ENCODE measurements at regions not wholly inside any gene's neighbourhood (a gene's known extent, or its start where the extent isn't known, plus 50 kb on each side); places are given as distances from the start of the nearest gene placed in this dataset.
"Not testable (repeated sequence)": the region's sequence is repeated elsewhere in the genome, so short reads cannot be mapped to it uniquely, and the experiment has no call there.

DNA sequence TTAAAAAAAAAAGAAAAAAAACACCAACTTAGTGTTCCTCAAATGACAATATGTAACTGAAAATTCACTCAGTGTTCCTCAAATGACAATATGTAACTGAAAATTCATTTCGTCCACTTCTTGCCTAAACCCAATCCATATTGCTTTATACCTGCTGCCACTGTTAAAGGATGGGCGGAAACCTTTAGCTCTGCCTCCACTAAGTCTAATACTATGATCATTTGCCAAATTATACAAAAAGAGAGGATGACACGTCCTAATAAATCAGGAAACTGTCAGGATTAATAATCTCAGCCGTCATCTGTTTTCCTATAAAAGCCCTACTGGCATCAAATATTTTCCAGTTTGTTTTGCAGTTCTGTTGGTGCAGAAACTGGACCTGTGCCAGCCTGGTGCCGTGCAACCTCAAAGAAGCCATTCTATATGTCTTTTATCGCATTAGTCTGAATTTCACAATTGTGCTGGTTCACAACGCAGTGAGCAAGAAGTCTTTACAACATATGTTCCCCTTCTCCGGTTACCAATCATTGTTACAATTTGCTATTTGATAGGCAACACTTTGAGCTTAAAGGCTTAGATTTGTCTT, 160.4 kb upstream of the KCNH8 start:
- no peak for FAIRE-seq

DNA sequence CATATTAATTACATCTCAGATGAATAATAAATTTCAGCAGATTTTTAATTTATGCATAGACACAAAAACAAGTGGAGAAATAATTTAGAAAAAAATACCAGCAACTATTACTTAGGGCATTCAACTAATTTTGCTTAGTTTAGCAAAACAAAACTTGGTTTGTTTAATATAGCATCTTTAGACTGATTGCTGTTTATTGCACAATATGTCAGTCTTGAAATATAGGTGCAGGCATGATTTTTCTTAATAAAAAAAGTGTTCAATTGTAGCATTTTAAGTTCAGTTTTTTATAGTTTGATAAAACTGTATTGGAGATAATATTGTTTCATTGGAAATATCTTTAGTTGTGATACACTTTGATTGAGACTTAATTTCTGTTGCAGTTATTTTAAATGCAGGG, 161.2 kb upstream of the KCNH8 start:
- FAIRE-seq = no peak

DNA sequence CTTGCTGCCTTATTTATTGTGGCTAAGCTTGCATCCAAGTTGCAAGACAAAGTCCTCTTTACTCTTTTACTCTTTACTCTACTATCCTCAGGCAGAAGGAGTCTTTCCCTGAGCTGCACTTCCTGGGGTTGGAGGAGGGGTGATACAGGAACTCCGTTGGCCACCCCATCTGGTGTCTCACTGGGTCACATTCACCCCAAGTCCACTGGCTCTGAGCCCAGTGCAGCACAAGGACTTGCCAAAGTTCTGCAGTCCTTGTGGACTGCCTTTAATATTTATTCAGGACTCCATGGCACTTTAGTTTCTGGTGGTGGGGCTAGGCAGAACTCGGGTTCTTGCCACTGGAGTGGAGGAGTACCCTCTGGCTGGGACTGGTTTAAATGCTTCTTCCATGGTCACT, 165.4 kb upstream of the KCNH8 start:
- no peak for FAIRE-seq

DNA sequence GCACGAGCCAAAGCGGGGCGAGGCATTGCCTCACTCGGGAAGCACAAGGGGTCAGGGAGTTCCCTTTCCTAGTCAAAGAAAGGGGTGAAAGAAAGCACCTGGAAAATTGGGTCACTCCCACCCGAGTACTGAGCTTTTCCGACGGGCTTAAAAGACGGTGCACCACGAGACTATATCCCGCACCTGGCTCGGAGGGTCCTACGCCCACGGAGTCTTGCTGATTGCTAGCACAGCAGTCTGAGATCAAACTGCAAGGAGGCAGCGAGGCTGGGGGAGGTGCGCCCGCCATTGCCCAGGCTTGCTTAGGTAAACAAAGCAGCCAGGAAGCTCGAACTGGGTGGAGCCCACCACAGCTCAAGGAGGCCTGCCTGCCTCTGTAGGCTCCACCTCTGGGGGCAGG, 172.2 kb upstream of the KCNH8 start:
- FAIRE-seq = not testable (repeated sequence)

DNA sequence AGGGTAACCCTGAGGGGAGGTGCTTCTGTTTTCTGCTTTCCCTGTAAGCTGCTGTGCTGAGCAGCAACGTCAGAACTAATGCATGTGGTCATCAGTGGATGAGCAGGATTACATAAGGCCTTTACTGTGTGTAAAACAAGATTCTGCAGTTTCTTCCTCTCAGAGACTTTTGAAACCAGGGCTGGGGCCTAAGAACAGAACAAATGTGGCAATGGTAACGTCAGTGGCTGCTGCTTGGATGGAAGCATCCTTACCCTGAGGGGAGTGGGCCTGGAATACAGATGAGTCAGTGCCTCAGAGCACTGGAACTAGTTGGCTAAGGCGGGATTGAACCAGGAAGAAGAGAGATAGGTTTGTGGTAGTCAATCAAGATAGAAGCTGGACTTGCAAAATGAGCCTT, 180.2 kb upstream of the KCNH8 start:
- FAIRE-seq = no peak

DNA sequence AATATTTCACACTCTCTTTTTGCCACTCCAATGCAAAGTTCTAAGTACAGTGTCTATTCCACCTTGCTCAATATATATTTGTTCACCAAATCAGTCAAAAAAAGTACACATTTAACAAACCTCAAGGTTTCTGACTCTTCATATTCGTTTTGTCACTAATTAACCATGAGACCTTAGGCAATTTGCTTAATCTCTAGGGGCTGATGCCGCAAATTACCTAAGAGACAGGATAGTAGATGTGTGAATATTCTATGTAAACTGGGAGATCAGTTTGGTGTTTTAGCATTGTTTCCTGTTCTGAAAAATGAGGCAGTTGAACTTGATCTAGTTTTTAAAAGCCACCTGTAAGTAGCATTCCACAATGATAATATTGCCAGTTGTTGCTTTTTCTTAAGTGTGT, 182.5 kb upstream of the KCNH8 start:
- no peak for FAIRE-seq

DNA sequence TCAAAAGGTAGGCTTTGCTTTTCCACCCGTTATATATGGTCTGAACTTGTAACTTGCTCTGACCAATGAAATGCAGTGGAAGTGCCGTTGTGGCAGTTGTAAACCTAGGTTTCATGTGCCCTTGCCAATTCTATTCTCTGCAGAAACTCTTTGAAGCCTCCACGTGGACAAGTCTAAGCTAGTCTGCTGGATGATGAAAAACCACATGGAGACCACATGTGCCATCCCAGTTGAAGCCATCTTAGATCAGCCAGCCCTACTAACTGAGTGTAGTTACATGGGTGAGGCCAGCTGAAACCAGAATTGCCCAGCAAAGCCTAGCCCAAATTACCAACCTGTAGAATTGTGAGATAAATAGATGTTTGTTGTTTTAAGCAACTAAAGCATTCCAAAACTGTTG, 183.7 kb upstream of the KCNH8 start:
- FAIRE-seq = no peak

DNA sequence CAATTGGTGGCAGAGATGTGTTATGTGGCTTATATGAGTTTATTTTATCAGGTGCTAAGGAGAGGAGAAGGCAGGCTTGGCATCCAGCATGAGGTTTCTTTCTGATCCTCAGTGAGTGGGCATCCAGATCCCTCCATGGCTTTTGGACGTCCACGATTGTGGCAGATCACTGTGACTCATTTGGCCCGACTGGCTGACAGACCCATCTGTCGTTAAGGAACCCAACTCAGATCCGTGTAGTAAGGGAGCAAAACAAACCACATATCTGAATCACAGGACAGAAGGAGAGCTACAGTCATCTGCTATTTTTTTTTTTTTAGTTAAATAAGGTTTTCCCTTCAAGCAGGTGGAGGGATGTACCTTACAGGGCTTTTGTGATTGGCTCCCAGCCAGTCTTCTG, 197.0 kb upstream of the KCNH8 start:
- FAIRE-seq = no peak

DNA sequence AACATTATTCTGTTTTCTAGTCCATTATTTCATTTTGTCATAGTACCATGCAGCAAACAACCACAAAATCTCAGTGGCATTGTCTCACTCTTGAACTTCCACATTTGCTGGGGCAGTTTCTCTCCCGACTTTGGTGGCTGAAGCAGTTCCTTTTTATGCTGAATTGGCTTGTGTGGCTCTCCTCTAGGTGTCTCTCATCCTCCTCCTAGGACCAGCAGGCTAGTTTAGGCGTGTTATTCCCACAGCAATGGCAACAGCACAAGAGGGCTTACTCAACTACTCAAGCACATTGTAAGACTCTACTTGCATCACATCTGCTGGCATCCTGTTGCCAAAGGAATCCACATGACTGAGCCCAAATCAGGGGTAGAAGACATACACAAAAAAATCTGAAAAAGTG, 201.8 kb upstream of the KCNH8 start:
- FAIRE-seq = no peak

DNA sequence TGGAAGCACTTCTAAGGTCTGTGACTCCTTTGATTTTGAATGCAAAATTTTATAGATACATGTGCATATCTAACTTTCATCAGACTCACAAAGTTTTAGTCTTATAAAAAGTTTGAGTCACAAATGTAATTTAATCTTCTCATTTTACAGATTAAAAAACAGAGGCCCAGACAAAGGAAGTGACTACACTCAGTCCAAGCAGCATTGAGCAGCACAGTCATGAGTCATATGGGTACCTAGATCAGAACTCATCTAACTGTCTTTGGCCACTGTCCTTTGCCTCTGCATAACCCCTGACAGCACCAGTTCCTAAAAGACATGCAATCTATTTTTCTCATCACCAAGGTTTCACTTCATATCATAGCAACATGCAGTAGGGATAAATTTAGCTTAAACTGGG, 210.7 kb upstream of the KCNH8 start:
- no peak for FAIRE-seq

DNA sequence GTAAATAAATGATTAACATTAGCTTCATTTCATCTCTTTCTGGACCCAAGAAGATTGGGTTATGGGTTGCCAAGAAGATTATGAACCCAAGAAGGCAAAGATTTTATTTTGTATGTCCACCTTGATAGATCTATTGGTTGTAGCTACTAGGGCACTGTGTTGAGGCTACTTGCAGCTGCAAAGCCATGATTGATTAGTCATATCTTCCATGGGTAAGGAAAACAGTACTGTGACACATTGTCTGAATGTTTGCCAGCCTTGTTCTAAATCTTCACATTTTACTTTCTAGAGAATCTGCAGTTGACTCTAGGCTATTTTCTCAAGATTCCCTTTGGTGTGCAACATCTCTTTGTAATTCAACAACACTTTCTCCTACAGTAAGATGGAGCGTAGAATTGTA, 229.2 kb upstream of the KCNH8 start:
- FAIRE-seq = no peak

DNA sequence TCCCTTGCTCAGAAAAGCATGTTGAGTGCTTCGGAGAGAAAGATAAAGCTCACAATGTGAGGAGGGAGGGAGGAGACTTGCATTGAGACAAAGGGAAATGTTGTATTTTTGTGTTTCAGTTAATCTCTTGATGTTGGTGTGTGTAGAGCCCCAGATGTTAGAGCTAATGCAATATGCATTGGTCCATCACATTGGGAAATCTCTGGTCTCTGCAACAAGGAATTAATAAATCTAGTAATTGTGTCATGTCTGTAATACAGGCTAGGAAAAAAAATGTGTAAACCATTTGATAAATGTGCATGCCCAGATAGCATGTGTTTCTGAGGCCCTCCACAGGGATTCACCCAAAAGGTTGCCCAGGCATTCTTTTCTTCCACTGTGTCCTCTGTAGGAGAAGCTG, 230.4 kb upstream of the KCNH8 start:
- FAIRE-seq = no peak

DNA sequence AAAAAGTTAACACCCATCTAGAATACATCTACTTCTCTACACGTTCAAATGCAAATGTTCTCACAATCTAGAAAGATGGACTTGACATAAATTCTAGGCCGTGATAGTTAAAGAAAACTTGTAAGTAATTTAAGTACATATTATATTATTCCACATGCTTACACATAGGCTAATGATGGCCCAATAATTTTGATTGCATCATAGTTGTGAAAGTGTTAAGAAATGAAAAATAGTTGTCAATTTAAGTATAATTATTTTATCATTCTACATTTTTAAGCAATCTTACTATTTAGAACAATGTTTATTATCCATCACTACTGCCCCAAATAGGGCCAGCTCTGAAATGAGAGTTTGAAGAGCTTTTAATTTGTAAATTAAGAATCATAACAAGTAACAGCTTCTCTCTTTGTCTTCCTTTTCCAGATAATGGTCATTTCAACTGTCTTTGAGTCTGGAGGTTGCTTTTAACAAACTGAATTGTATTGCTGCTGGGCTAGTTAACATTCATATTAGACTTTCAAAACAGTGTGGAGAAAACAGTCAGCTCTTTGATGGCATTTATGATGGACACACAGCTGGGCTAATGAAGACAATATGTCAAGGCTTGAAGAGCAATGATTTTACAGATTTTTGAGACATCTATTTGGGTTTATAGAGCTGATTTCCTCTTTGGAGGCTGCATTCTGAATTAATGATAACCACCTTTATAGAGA, 246.1 kb upstream of the KCNH8 start:
- no peak for FAIRE-seq

DNA sequence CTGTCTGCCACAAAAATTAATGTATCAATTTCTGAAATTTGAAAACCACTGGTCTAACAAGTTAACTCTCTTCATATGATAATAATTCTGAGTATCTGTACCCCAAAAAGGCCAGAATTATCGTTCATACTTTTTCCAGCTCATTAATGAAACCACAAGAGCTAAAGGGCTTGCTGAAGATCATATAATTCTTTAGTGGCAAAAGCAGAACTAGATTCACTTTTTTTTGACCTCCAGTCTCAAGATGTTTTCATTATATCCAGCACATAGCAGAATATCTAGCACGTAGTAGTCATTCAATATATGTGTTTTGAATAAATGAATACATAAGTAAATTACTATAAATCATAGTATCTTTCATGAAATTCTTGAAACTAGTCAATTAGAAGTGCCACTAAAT, 246.7 kb upstream of the KCNH8 start:
- FAIRE-seq = no peak

DNA sequence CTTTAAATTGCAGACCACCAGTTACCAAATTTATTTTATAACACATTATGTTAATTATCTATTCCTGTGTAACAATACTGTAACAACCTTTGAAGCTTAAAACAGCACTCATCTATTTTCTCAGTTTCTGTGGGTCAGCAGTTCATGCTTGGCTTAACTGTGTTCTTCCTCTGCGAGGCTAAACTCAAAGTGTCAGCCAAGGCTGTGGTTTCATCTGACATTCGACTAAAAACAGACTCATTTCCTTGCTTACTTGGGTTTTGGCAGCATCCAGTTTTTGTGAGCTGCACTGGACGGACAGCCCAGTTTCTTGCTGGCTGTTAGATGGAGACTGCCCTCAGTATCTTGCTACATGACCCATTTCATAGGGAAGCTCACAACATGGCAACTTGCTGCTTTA, 247.3 kb upstream of the KCNH8 start:
- FAIRE-seq = no peak

DNA sequence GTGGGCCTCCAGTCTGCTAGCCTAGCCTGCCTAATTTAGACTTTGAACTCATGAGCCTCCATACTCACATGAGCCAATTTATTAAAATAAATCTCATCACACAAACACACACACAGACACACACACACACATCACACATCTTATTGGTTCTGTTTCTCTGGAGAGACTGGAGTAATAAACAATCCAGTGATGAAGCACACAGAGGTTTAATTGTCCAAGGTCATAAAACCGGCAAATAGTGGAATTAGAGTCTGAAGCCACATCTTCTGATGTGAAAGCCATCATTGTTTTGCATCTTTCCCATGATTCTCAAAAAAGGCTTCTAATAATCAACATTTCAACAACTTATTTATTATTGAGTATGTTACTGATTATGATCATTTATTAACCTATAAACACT, 249.4 kb upstream of the KCNH8 start:
- FAIRE-seq = no peak

DNA sequence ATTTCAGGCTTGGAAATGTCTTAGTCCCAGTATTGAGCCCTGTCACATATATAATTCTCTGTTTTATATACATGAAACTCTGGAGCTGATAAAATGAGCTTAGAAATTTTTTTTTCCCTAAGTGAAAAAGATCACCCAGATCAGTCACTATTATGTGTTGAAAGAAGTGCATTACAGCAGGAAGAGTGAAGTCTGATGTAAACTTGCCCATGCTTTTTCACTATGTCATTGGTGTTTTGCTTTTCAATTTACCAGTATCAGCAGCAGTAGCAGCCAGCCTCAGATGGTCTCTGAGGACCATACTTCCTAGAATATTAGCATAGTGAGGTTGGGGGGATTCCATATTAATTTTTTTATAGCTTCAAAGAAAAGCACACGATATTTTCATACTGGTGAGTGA, 255.6 kb upstream of the KCNH8 start:
- no peak for FAIRE-seq

DNA sequence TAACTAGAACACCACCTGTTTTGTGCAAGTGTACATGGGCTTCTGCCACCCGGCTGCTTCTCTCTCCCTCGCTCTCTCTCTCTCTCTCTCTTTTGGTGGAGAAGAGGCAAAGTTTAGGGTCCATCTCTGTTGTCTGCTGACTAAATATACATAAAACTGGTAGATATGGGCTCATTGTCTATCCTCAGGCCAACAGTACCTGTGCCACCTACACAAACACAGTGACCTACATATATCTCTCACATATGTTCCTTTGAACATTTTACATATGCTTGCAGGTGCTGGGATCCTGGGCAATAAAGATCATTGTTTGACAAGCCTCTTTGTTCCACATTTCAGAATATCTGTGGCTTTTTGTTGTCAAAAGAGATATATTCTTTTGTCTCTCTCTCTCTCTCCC, 256.3 kb upstream of the KCNH8 start:
- no peak for FAIRE-seq

DNA sequence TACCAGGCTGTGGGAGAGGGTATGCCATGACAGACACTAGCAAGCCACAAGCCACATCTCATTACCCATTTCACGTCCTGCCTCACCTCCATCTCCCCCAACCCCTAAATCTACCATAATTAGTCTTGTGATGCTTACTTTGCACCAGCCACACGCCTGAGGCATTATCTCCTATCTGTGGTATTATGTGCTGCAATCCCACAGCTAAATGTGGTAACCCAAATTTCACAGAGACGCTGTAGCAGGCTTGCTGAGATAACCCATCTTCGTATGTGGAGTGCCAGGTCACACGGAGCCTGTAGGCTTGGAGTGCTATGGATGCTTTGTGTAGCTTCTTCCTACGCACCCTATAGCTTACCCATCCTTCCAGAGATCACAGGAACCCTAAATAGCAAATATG, 256.7 kb upstream of the KCNH8 start:
- FAIRE-seq = no peak

DNA sequence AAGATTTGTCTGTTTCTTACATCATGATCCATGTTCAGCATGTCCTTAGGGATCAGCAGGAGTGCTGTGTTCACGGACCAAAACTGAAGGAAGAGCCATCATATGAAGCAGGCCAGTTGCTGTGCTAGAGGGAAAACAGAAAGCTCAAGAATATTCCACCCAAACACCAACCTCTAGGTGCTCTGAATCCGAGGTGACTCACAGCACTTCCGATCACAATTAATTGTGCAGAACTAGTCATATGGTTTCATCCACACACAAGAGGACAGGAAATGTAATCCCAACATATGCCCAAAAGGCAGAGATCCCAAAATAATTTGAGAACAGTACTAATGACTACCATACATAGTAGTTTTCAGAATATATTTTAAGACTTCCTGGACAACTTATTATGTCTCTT, 257.9 kb upstream of the KCNH8 start:
- FAIRE-seq = no peak

DNA sequence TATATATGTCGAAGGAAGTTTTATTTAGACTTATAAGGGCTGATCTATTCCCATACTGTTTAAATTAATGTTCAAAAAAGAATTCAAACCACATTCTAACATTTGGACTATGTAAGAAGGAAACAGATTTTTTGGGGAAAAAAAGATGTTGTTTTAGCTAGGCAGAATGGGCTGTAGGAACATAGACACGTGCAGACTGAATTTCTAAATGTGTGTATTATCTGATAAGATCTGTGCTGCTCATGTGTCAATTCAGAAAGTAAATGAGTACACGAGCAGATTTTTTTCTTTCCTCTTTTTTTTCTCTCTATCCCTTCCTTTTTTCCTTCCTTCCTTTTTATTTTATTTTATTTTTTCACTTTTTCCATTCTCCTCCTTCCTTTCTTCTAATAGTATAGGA, 259.5 kb upstream of the KCNH8 start:
- no peak for FAIRE-seq

DNA sequence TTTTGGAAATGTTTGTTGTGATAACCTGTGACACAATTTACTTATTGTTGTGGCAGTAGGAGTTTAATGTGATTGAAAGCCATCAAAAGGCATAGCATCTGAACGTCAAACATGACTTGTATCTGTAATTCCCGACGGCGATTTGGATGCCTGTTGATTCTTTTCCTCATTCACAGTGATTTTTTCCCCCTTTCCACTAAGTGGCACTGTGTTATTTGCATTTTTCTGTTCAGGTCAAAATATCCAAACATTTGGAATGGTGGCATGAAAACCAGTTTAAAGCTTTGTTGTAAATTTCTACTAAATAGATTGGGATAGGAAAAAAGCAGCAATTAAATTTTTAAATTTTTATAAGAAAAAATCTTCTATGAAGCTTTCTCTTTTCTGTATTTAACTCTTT, 259.9 kb upstream of the KCNH8 start:
- FAIRE-seq = no peak

DNA sequence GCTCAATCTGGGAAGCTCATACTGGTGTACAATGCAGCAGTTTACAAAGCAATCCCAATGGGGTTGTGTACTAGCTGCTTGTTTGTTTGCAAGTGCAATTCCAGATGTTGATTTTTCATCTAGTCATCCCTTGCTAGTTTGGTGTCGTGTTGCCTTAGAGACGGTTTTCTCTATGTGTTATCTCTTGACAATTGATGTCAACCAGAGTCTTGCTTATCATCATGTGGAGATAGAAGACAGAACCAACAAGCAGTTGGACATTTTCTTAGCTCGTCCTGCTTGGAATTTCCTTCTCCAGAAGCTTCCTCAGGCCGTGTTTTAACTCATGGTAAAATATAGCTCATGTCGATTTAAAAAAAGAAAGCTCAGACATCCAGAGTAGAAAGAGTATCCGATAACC, 262.0 kb upstream of the KCNH8 start:
- FAIRE-seq = no peak

DNA sequence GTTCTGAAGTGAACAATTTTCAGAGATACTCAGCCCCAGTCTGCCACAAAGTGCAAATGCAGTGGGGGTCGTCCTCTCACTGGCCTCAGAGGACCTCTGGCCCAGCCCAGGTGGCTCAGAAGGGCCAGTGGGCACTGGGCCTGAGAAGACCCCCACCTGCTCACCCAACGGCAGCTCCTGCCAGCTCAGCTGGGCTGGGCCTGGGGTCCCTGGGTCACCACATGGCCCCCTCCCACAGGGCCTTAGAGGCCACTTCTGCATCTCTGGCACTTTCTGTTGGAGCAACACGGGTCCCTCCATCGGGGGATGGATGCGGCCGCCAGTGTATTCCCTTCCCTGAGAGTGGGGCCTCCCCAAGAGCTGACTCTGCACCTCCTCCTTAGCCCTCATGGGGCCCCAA, 262.7 kb upstream of the KCNH8 start:
- no peak for FAIRE-seq

DNA sequence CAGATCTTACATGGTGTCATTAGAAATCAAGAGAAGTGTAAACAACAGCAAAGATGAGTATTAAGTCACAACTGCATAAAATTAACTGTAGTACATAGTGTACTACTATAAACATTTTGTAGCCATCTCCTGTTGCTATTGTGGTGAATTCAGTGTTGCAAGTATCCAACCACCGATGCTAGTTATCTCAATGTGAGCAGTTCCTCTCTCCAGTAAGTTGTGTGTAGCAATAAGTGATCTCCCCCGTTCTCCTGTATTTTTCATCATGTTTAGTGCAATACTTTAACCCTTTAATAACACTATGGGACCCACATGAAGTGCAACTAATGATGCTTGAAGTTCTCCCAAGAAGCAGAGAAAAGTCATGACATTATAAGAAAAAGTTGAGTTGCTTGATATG, 264.7 kb upstream of the KCNH8 start:
- FAIRE-seq = no peak

Measured in G401.6 (cell line).